GM23338 (cell line): ENCODE measurements at regions not wholly inside any gene's neighbourhood (a gene's known extent, or its start where the extent isn't known, plus 50 kb on each side); places are given as distances from the start of the nearest gene placed in this dataset.
A peak's percentile ranks its signal among the peaks of the same experiment; 100 is the strongest.

Experiments used
- ATAC-seq: fragments of 200-7000 bp; cut with Tn5 transposase; 3 replicates; pipeline ENCODE4 v1.9.1; 2020
- DNase-seq: peaks from one replicate; pipeline ENCODE4 v3.0.0-alpha.2; 2015; ENCODE audit warnings: low spot score
- H2AFZ ChIP-seq: fragments of 200-600 bp; sonication (generic); 2 replicates; pipeline ENCODE4 v1.8.0; 2016; ENCODE audit warnings: antibody characterized with exemption, mild to moderate bottlenecking, moderate library complexity
- H3F3A ChIP-seq: fragments of 200-600 bp; sonication (generic); replicated peaks from 2 replicates; pipeline ENCODE4 v1.8.0; 2017; ENCODE audit warnings: antibody characterized with exemption, mixed run types, low read depth
- H3K27ac ChIP-seq: fragments of 200-600 bp; sonication (generic); 2 replicates; pipeline ENCODE4 v1.6.1; 2016; ENCODE audit warnings: low read depth
- H3K27me3 ChIP-seq: fragments of 200-600 bp; sonication (generic); 2 replicates; pipeline ENCODE4 v1.8.0; 2016; ENCODE audit warnings: mild to moderate bottlenecking, mixed run types, moderate library complexity; ENCODE audit not compliant: insufficient read depth
- H3K36me3 ChIP-seq: fragments of 200-600 bp; sonication (generic); 2 replicates; pipeline ENCODE4 v1.8.0; 2016; ENCODE audit warnings: mild to moderate bottlenecking; ENCODE audit not compliant: insufficient read depth
- H3K4me1 ChIP-seq: fragments of 200-600 bp; sonication (generic); 2 replicates; pipeline ENCODE4 v1.8.0; 2016; ENCODE audit warnings: mild to moderate bottlenecking, moderate library complexity; ENCODE audit not compliant: insufficient read depth
- H3K4me2 ChIP-seq: fragments of 200-600 bp; sonication (generic); 2 replicates; pipeline ENCODE4 v1.7.1; 2017; ENCODE audit warnings: mixed run types
- H3K4me3 ChIP-seq: fragments of 200-600 bp; sonication (generic); 2 replicates; pipeline ENCODE4 v1.6.1; 2016; ENCODE audit warnings: mixed run types
- H3K79me2 ChIP-seq: fragments of 200-600 bp; sonication (generic); replicated peaks from 2 replicates; pipeline ENCODE4 v1.8.0; 2017; ENCODE audit warnings: mild to moderate bottlenecking; ENCODE audit not compliant: insufficient read depth
- H3K9me2 ChIP-seq: fragments of 200-600 bp; sonication (generic); 2 replicates; pipeline ENCODE4 v1.8.0; 2017; ENCODE audit not compliant: insufficient read depth
- H4K20me1 ChIP-seq: fragments of 200-600 bp; sonication (generic); replicated peaks from 2 replicates; pipeline ENCODE4 v1.8.0; 2017; ENCODE audit warnings: mild to moderate bottlenecking; ENCODE audit not compliant: insufficient read depth
- H3K27ac Mint-ChIP-seq: 2 replicates; pipeline ENCODE4 v1.8.0; 2020; ENCODE audit warnings: inconsistent platforms, mild to moderate bottlenecking, moderate library complexity, mixed read lengths
- H3K27me3 Mint-ChIP-seq: 3 replicates; pipeline ENCODE4 v1.8.0; 2022; ENCODE audit warnings: low read depth, mild to moderate bottlenecking, moderate library complexity, mixed read lengths, inconsistent platforms; ENCODE audit not compliant: insufficient read depth, poor library complexity
- H3K36me3 Mint-ChIP-seq: 3 replicates; pipeline ENCODE4 v1.8.0; 2021; ENCODE audit warnings: low read depth, mild to moderate bottlenecking, inconsistent platforms, moderate library complexity, mixed read lengths
- H3K4me1 Mint-ChIP-seq: 3 replicates; pipeline ENCODE4 v1.8.0; 2020; ENCODE audit warnings: mild to moderate bottlenecking, inconsistent platforms, mixed read lengths
- H3K4me3 Mint-ChIP-seq: 3 replicates; pipeline ENCODE4 v1.8.0; 2021; ENCODE audit warnings: moderate library complexity, mild to moderate bottlenecking, inconsistent platforms, mixed read lengths
- H3K9me3 Mint-ChIP-seq: 3 replicates; pipeline ENCODE4 v1.8.0; 2020; ENCODE audit warnings: moderate library complexity, mild to moderate bottlenecking, inconsistent platforms, mixed read lengths
- CREB1 ChIP-seq: fragments of 250-450 bp; sonication (Bioruptor Pico); IDR thresholded peaks from 2 replicates; pipeline ENCODE4 v1.5.0; 2020; ENCODE audit warnings: low read depth, mild to moderate bottlenecking, moderate library complexity
- ETS1 ChIP-seq: IDR thresholded peaks from 2 replicates; pipeline ENCODE4 v1.6.1; 2016; ENCODE audit warnings: antibody characterized with exemption
- NANOG ChIP-seq: IDR thresholded peaks from 2 replicates; pipeline ENCODE4 v1.6.1; 2016; ENCODE audit warnings: antibody characterized with exemption, borderline replicate concordance
- POLR2AphosphoS5 ChIP-seq: IDR thresholded peaks from 2 replicates; pipeline ENCODE4 v1.6.1; 2016; ENCODE audit warnings: antibody characterized with exemption, low read depth
- REST ChIP-seq: IDR thresholded peaks from one replicate; pipeline ENCODE4 v1.6.1; 2018; ENCODE audit warnings: antibody characterized with exemption; ENCODE audit not compliant: unreplicated experiment
- ZNF114 ChIP-seq: fragments of 250-450 bp; sonication (Bioruptor Pico); IDR thresholded peaks from 2 replicates; pipeline ENCODE4 v1.5.0; 2020; ENCODE audit warnings: mild to moderate bottlenecking, moderate library complexity

- H3K9me3 Mint-ChIP-seq = peaks cover 6% of the 10 kb centered on the region; the same call in 2 of the 3 replicates
These were observed 1194.3 kb upstream of the CELF2 start for GRCh38 chr10:9823268-9823930.

GRCh38 chr10:9824631-9825071 lies 1193.0 kb upstream of the CELF2 start:
- Histone ChIP-seq H3F3A (no peaks in the 10 kb centered on the region), H3K79me2 (no peaks in the 10 kb centered on the region), H4K20me1 (no peaks in the 10 kb centered on the region), H3K27ac (no peak overlapping the region), H2AFZ (peak overlapping the region; percentile 94; the same call in 1 of the 2 replicates), H3K9me2 (peaks cover 5% of the 10 kb centered on the region; the same call in 1 of the 2 replicates), H3K27me3 (no peaks in the 10 kb centered on the region), H3K4me3 (no peak overlapping the region), H3K4me1 (no peaks in the 10 kb centered on the region), H3K36me3 (no peaks in the 10 kb centered on the region), H3K4me2 (no peak overlapping the region)
- no peak overlapping the region for H3K4me3 Mint-ChIP-seq
- DNase-seq (no peak), ATAC-seq (no peak)
- no peaks in the 10 kb centered on the region for H3K27me3 Mint-ChIP-seq
- 0 out of 3 replicates have a peak, but pooled peaks cover 2% of the 10 kb centered on the region for H3K9me3 Mint-ChIP-seq
- peaks cover 3% of the 10 kb centered on the region; the same call in 2 of the 3 replicates for H3K36me3 Mint-ChIP-seq
- no peak for TF ChIP-seq CREB1 (CRISPR knock-in tag)
- no peak for TF ChIP-seq REST
- no peak for TF ChIP-seq NANOG
- TF ChIP-seq POLR2AphosphoS5 = no peak
- no peak for TF ChIP-seq ZNF114 (CRISPR knock-in tag)
- TF ChIP-seq ETS1 = no peak
- H3K4me1 Mint-ChIP-seq = peaks cover 5% of the 10 kb centered on the region
- no peak overlapping the region for H3K27ac Mint-ChIP-seq

More at GRCh38 chr10:9823268-9823930, 1194.3 kb upstream of the CELF2 start:
- DNase-seq (no peak), ATAC-seq (no peak)
- Mint-ChIP-seq H3K36me3 (peaks cover 3% of the 10 kb centered on the region; the same call in 2 of the 3 replicates), H3K27ac (no peak overlapping the region), H3K4me3 (no peak overlapping the region), H3K4me1 (peaks cover 5% of the 10 kb centered on the region), H3K27me3 (no peaks in the 10 kb centered on the region)
- Histone ChIP-seq H2AFZ (no peak overlapping the region), H3K27ac (no peak overlapping the region), H4K20me1 (no peaks in the 10 kb centered on the region), H3K9me2 (peaks cover 5% of the 10 kb centered on the region; the same call in 1 of the 2 replicates), H3K4me1 (no peaks in the 10 kb centered on the region), H3F3A (no peaks in the 10 kb centered on the region), H3K36me3 (no peaks in the 10 kb centered on the region), H3K79me2 (no peaks in the 10 kb centered on the region), H3K27me3 (no peaks in the 10 kb centered on the region), H3K4me2 (no peak overlapping the region), H3K4me3 (no peak overlapping the region)
- no peak for TF ChIP-seq ZNF114 (CRISPR knock-in tag)
- TF ChIP-seq REST = no peak
